Anterior cingulate cortex (tissue), 58 donors: ENCODE measurements at regions not wholly inside any gene's neighbourhood (a gene's known extent, or its start where the extent isn't known, plus 50 kb on each side); places are given as distances from the start of the nearest gene placed in this dataset.
A peak's percentile ranks its signal among the peaks of the same experiment; 100 is the strongest.
"Not testable (repeated sequence)": the region's sequence is repeated elsewhere in the genome, so short reads cannot be mapped to it uniquely, and the experiment has no call there.

Experiments used
- DNase-seq, 58 donors: peaks; one replicate each; lab custom pipeline; 2025; lab: John Stamatoyannopoulos, UW

GRCh38 chr11:82089426-82089825, 644.2 kb downstream of the FAM181B start:
- DNase-seq: no peak

DNA sequence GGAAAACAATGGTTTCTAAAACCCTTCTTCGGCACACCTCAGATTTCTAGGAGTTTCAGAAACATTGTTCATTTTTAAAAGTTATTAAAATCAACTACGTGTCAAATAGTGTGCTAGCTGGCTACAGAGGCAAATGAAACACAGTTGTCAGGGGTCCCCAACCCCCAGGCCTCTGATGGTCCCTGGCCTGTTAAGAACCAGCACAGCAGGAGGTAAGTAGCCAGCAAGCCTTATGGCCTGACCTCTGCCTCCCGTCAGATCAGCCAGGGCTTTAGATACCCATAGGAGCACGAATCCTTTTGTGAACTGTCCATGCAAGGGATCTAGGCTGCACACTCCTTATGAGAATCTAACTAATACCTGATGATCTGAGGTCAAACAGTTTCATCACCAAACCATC, 648.2 kb downstream of the FAM181B start:
- DNase-seq: no peak

DNA sequence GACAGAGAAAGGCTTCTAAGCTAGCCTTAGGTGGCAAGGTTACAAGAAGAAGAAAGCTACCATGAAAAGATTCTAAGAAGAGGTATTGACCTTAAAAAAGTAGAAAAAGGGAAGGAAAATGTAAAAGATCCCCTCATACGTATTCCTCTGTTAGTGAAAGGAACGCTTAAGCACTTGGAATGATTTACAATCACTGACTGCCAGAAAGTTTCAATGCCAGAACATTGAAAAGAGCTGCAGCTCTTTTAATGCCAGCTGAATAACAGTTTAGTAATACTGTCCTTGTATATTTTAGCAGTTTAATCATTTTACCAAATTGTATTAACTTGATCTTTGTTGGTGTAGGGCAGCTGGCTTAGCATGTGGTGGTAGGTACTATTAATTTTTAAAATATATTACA, 650.7 kb downstream of the FAM181B start:
- no peak for DNase-seq

GRCh38 chr11:82080160-82080559, 653.5 kb downstream of the FAM181B start:
- no peak for DNase-seq

GRCh38 chr11:82076126-82076525, 657.5 kb downstream of the FAM181B start:
- no peak for DNase-seq

GRCh38 chr11:82059505-82059904, 674.2 kb downstream of the FAM181B start:
- no peak for DNase-seq

DNA sequence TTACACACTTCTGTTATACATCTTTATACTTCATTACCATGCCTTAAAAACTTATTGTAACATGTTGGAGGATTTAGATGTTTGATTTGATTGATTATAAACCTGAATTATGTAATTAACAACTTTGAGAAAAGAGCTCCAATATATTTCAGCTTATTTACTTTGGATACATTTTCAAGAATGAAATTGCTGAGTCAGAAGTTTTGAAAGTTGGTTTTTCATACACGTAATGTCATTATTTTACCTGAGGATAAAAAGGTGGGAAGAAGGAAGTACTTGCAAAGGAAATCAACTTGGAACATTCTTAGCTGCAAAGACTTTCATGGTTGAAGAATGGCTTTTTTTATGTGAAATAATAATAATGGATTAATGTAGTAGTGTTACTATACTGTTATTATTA, 677.2 kb downstream of the FAM181B start:
- no peak for DNase-seq

GRCh38 chr11:82049199-82049598, 684.5 kb downstream of the FAM181B start:
- no peak for DNase-seq

DNA sequence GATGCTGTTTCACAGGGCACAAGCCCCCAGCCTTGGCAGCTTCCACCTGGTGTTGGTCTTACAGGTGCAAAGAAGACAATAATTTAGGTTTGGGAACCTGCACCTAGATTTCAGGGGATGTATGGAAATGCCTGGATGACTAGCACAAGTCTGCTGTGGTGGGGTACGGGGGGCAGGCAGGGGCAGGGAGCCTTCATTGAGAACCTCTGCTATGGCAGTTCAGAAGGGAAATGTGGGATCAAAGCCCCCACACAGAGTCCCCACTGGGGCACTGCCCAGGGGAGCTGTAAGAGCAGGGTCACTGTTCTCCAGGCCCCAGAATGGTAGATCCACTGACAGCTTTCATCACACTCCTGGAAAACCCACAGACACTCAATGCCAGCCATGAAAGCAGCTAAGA, 686.5 kb downstream of the FAM181B start:
- DNase-seq: no peak

GRCh38 chr11:82046778-82047177, 686.9 kb downstream of the FAM181B start:
- peak in 3 of 58 donors; percentile 4 to 26 (median 16) for DNase-seq

DNA sequence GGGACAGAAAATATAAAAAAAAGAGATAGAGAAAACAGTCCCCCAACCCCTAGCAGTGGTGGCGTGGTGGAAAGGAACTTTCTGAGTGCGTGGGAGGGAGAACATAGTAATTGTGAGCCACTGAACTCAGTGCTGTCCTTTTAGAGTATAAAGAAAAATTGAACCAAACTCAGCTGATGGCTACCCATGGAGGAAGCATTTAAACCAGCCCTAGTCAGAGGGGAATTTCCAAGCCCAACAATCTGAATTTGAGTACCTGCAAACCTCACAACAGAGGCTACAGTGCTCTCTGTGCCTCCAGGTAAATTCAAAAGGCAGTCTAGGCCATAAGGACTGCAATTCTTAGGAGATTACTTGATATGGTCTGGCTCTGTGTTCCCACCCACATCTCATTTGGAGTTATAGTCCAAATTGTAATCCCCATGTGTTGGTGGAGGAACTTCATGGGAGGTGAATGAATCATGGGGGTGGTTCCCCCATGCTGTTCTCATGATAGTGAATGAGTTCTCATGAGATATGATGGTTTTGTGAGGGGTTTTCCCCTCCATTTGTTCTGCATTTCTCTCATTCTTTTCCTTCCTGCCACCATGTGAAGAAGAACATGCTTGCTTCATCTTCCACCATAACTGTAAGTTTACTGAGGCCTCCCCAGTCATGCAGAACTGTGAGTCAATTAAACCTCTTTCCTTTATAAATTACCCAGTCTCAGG, 687.8 kb downstream of the FAM181B start:
- DNase-seq: no peak

DNA sequence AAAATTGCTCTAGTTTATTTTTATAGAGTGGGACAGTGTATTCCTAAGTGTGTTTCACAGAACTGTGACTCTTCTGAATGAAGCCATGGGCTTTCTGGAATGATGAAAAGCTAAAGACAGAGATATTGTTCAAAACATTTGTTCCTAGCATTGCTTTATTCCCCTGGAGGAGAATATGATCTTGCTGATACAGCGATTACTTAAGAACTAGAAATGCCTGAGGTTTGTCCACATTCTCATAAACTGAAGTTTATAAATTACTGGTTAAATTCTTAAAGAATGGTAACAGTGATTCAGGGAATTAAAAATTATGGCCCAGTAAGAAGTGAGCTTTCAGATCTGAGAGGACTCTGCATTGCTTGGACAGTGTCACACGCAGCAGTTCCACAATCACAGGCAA, 690.3 kb downstream of the FAM181B start:
- no peak for DNase-seq

DNA sequence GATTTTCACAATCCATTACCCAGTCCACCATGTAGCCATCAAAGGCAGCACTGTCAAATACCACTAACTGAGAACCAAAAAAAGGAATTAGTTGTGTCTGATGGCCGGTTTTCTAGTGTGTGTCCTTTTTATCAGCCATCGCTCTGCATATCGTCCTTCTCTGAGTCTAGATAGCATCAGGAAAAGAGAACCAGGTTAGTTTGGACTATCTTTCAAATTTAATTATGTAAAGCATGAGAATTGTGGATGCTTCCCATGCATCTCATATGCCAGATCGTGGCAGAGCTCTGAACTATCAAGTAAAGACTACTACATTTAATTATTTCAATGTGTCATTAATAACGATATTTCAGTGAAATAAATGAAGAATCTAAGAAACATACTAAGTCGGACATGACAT, 691.9 kb downstream of the FAM181B start:
- no peak for DNase-seq

- no peak for DNase-seq
These were observed 695.5 kb downstream of the FAM181B start for GRCh38 chr11:82038154-82038553.

DNA sequence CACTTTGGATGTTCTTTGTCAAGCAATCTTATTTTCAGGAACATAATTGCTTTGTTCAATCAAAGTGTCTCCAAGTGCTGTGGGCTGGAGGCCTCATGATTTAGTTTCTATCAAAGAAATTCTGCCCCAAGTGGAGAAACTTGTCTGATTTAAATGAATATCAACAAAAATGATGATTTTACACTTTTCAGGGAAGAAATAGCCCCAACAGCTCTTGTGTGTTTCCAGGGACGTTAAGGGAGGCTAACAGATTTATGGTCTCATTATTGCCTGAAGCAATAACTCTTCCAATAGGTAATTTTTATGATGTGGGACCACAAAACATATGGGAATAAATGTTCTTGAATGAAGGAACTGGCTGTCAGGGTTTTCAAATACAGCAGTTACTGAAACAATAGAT, 699.1 kb downstream of the FAM181B start:
- DNase-seq: no peak

- not testable (repeated sequence) for DNase-seq
These were observed 706.3 kb downstream of the FAM181B start for GRCh38 chr11:82027335-82027734.

GRCh38 chr11:82024760-82025159, 708.9 kb downstream of the FAM181B start:
- DNase-seq: no peak

DNA sequence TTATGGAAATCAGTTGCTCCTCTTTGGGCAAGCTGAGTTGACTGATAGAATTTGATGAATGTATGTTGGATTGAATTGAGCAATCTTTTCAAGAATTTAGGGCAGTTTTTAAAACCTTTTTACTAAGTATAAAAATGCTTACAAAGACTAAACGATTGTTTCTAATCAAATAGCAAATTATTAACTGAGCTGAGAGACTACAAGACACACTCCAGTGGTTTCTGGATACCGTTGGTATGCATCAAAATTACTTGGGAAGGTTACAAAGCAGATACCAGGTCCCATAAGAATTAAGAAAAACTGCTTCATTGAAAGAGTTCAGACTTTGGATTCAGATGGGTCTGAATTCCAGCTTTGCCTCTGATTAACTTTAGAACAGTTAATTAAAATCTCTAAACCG, 721.4 kb downstream of the FAM181B start:
- no peak for DNase-seq

DNA sequence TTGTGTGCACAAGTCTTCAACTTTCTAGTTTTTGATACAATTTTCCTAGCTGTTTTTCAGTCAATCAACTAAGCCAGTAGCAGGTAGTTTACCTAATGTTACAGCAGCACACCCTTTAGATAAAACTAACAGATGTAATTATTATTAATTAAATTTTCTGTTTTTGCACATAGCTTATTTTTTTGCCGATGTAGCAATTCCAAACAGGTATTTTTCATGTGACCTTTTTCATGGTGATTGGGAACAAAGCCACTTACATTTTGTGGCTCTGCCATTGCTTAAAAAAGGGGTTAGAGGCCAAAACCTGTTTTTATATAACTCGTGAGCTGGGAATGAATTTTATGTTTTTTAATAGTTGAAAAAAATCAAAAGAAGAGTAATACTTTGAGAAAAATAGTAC, 724.5 kb downstream of the FAM181B start:
- no peak for DNase-seq

GRCh38 chr11:82007521-82007920, 726.1 kb downstream of the FAM181B start:
- no peak for DNase-seq

GRCh38 chr11:82004537-82005213, 729.0 kb downstream of the FAM181B start:
- DNase-seq: no peak
